ENCODE measurements at regions not wholly inside any gene's neighbourhood (a gene's known extent, or its start where the extent isn't known, plus 50 kb on each side); places are given as distances from the start of the nearest gene placed in this dataset.

GRCh38 chr5:166938071-166938470 is 1353.4 kb upstream of the WWC1 start:
- TF ChIP-seq ZBTB49 (CRISPR knock-in tag; IDR thresholded peaks at IDR 0.05; ENCODE audit: borderline replicate concordance) (no peak), MIER2 (CRISPR knock-in tag; IDR thresholded peaks at IDR 0.05) (no peak)
- in situ Hi-C loops (cut with HindIII; ENCODE audit: extremely low pct_ligation_motif_present, low pct_unique_long_range_greater_than_20kb) (no loop called here), intact Hi-C loops (cut with micrococcal nuclease; ENCODE audit: unreplicated experiment) (no loop called here)
- FAIRE-seq (no peak), ATAC-seq (no peak), DNase-seq (ENCODE audit: low spot score) (no peak)
- Histone ChIP-seq H3K4me2 (ENCODE audit: low read depth, low read length) (no peak overlapping the region), H3K9ac (ENCODE audit: insufficient read depth, low read depth, low read length) (no peak overlapping the region), H3K9me3 (ENCODE audit: low read length) (peaks cover 45% of the 10 kb centered on the region), H3K79me2 (ENCODE audit: insufficient read depth, low read length) (no peaks in the 10 kb centered on the region), H3K4me3 (replicated peaks in 1 of 3; ENCODE audit: insufficient read depth in 1 of 3, low read depth in 2 of 3, low read length in 3 of 3) (no peak overlapping the region), H4K20me1 (ENCODE audit: insufficient read depth, low read length) (no peaks in the 10 kb centered on the region), H3K4me1 (ENCODE audit: insufficient read depth, low read length) (no peaks in the 10 kb centered on the region), H2AFZ (ENCODE audit: low read length) (no peak overlapping the region), H3K36me3 (replicated peaks in 1 of 2; ENCODE audit: control insufficient read depth in 1 of 2, insufficient read depth in 2 of 2, low read length in 2 of 2) (no peaks in the 10 kb centered on the region), H3K27ac (ENCODE audit: extremely low read length, insufficient read depth, low read length) (no peak overlapping the region), H3K27me3 (ENCODE audit: control insufficient read depth in 1 of 2, insufficient read depth in 2 of 2, low read length in 2 of 2) (no peaks in the 10 kb centered on the region)
- ChIA-PET POLR2A (no interaction called here), CTCF (ENCODE audit: low intra/inter-chr PET ratio, low total read pairs) (no interaction called here)
- WGBS (ENCODE audit: low lambda C conversion rate), result 25% methylated on average over 2 of the region's 2 CpGs
- no TSS peak for BruUV-seq (replicated peaks)

GRCh38 chr5:166942948-166943347 is 1348.5 kb upstream of the WWC1 start:
- H3K4me3 ChIP-seq (replicated peaks in 1 of 3; ENCODE audit: insufficient read depth in 1 of 3, low read depth in 2 of 3, low read length in 3 of 3), result no peak overlapping the region
- in situ Hi-C loops (cut with HindIII; ENCODE audit: extremely low pct_ligation_motif_present, low pct_unique_long_range_greater_than_20kb) (no loop called here), intact Hi-C loops (cut with micrococcal nuclease; ENCODE audit: unreplicated experiment) (no loop called here)
- FAIRE-seq, result no peak
- WGBS (ENCODE audit: low lambda C conversion rate), result 4% methylated on average over 1 of the region's 1 CpG
- H4K20me1 ChIP-seq (ENCODE audit: insufficient read depth, low read length), result no peaks in the 10 kb centered on the region
- TF ChIP-seq HOXA3 (CRISPR knock-in tag; IDR thresholded peaks at IDR 0.05), result no peak
- TF ChIP-seq KLF6 (CRISPR knock-in tag; IDR thresholded peaks at IDR 0.05), result no peak
- no peak for TF ChIP-seq TEAD2 (CRISPR knock-in tag; IDR thresholded peaks at IDR 0.05)
- TF ChIP-seq RCOR2 (CRISPR knock-in tag; IDR thresholded peaks at IDR 0.05), result no peak
- H3K4me2 ChIP-seq (ENCODE audit: low read depth, low read length), result no peak overlapping the region
- ChIA-PET POLR2A (no interaction called here), CTCF (ENCODE audit: low intra/inter-chr PET ratio, low total read pairs) (no interaction called here)
- no peaks in the 10 kb centered on the region for H3K36me3 ChIP-seq (replicated peaks in 1 of 2; ENCODE audit: control insufficient read depth in 1 of 2, insufficient read depth in 2 of 2, low read length in 2 of 2)
- no peak for DNase-seq (ENCODE audit: low spot score)
- BruUV-seq (replicated peaks), result no TSS peak
- no peak overlapping the region for H3K9ac ChIP-seq (ENCODE audit: insufficient read depth, low read depth, low read length)
- no peaks in the 10 kb centered on the region for H3K79me2 ChIP-seq (ENCODE audit: insufficient read depth, low read length)
- no peak overlapping the region for H3K27ac ChIP-seq (ENCODE audit: extremely low read length, insufficient read depth, low read length)
- H3K4me1 ChIP-seq (ENCODE audit: insufficient read depth, low read length), result no peaks in the 10 kb centered on the region
- no peaks in the 10 kb centered on the region for H3K27me3 ChIP-seq (ENCODE audit: control insufficient read depth in 1 of 2, insufficient read depth in 2 of 2, low read length in 2 of 2)
- H3K9me3 ChIP-seq (ENCODE audit: low read length), result peaks cover 40% of the 10 kb centered on the region
- no peak for ATAC-seq
- H2AFZ ChIP-seq (ENCODE audit: low read length), result no peak overlapping the region
